NCI-H146 (cell line): ENCODE measurements at regions not wholly inside any gene's neighbourhood (a gene's known extent, or its start where the extent isn't known, plus 50 kb on each side); places are given as distances from the start of the nearest gene placed in this dataset.
"Not testable (repeated sequence)": the region's sequence is repeated elsewhere in the genome, so short reads cannot be mapped to it uniquely, and the experiment has no call there.

Source experiments
- DNase-seq: peaks from one replicate; lab custom pipeline; 2025; lab: John Stamatoyannopoulos, UW

GRCh38 chr6:168939041-168939440 is 314.6 kb downstream of the THBS2 start:
- no peak for DNase-seq

GRCh38 chr6:168938546-168938945 is 315.1 kb downstream of the THBS2 start:
- DNase-seq, result no peak

GRCh38 chr6:168937054-168937453 is 316.6 kb downstream of the THBS2 start:
- no peak for DNase-seq

GRCh38 chr6:168935628-168936010 is 318.0 kb downstream of the THBS2 start:
- no peak for DNase-seq

- no peak for DNase-seq
These were observed 318.7 kb downstream of the THBS2 start for GRCh38 chr6:168934660-168935627.

- DNase-seq, result not testable (repeated sequence)
These were observed 321.5 kb downstream of the THBS2 start for GRCh38 chr6:168932171-168932570.

- not testable (repeated sequence) for DNase-seq
These were observed 322.6 kb downstream of the THBS2 start for GRCh38 chr6:168931072-168931471.

GRCh38 chr6:168929871-168930450 is 323.7 kb downstream of the THBS2 start:
- no peak for DNase-seq

- DNase-seq, result no peak
These were observed 325.6 kb downstream of the THBS2 start for GRCh38 chr6:168928012-168928411.

GRCh38 chr6:168927026-168927425 is 326.6 kb downstream of the THBS2 start:
- no peak for DNase-seq

- DNase-seq, result no peak
These were observed 327.3 kb downstream of the THBS2 start for GRCh38 chr6:168926306-168926705.

- DNase-seq, result no peak
These were observed 328.0 kb downstream of the THBS2 start for GRCh38 chr6:168925671-168926070.

- DNase-seq, result no peak
These were observed 330.5 kb downstream of the THBS2 start for GRCh38 chr6:168923171-168923570.

GRCh38 chr6:168922436-168922835 is 331.2 kb downstream of the THBS2 start:
- no peak for DNase-seq

GRCh38 chr6:168920289-168920688 is 333.4 kb downstream of the THBS2 start:
- no peak for DNase-seq

GRCh38 chr6:168919470-168920179 is 334.0 kb downstream of the THBS2 start:
- no peak for DNase-seq

- no peak for DNase-seq
These were observed 337.0 kb downstream of the THBS2 start for GRCh38 chr6:168916576-168917211.

- peak; percentile 32 for DNase-seq
These were observed 337.8 kb downstream of the THBS2 start for GRCh38 chr6:168915855-168916254.

- no peak for DNase-seq
These were observed 338.4 kb downstream of the THBS2 start for GRCh38 chr6:168915242-168915641.

- no peak for DNase-seq
These were observed 339.7 kb downstream of the THBS2 start for GRCh38 chr6:168913866-168914469.

- DNase-seq, result not testable (repeated sequence)
These were observed 340.3 kb downstream of the THBS2 start for GRCh38 chr6:168913231-168913865.
